K562 (cell line): ENCODE measurements at regions not wholly inside any gene's neighbourhood (a gene's known extent, or its start where the extent isn't known, plus 50 kb on each side); places are given as distances from the start of the nearest gene placed in this dataset.

ENCODE experiments used
- ATAC-seq: fragments of 200-7000 bp; cut with Tn5 transposase; 3 replicates; pipeline ENCODE4 v1.9.1; 2020; ENCODE audit warnings: moderate library complexity
- BruUV-seq: library from RNA; stranded (reverse); fragments of 400-500 nt; replicated peaks from 2 replicates; lab custom pipeline; 2021; lab: Mats Ljungman, UMichigan
- CTCF ChIA-PET: fragments of 300-600 bp; formaldehyde crosslinking; extraction: SDS; loops from one replicate; lab custom pipeline; 2021; ENCODE audit warnings: low intra/inter-chr PET ratio; lab: Yijun Ruan, JAX
- POLR2A ChIA-PET: fragments of 300-600, 350-650 bp; sonication (Branson Sonifier 250); formaldehyde crosslinking; extraction: SDS; loops from one replicate; lab custom pipeline; 2021; ENCODE audit warnings: antibody characterized with exemption, inconsistent platforms; lab: Yijun Ruan, JAX
- DNase-seq, 4 experiments: peaks; one replicate each; pipeline versions ENCODE4 v3.0.0 to v3.0.0-alpha.2; 2011 to 2018; ENCODE audit warnings: low spot score in 3 of 4, mixed read lengths in 3 of 4; ENCODE audit errors: extremely low read depth in 1 of 4
- FAIRE-seq: peaks from 2 replicates; lab custom pipeline; 2011; peaks lifted over from hg19 to GRCh38; lab: Jason Lieb, UNC
- H2AFZ ChIP-seq: 2 replicates; pipeline ENCODE4 v1.6.0; 2011; ENCODE audit warnings: low read depth, low read length, control low read depth, inconsistent platforms
- H3K27ac ChIP-seq: fragments of 200-600 bp; 3 replicates; pipeline ENCODE4 v1.8.0; 2011; ENCODE audit warnings: low read depth, mild to moderate bottlenecking, control low read depth, inconsistent platforms, low read length, moderate library complexity, mixed read lengths; ENCODE audit errors: extremely low read depth
- H3K27me3 ChIP-seq, 2 experiments: fragments of 300-600 bp in 1 of 2; 2 replicates in 1 of 2; 3 replicates in 1 of 2; pipeline versions ENCODE4 v1.6.0 to v1.8.0; 2011; ENCODE audit warnings: inconsistent platforms in 2 of 2, low read length in 2 of 2, mild to moderate bottlenecking in 1 of 2, mixed read lengths in 1 of 2, moderate library complexity in 1 of 2; ENCODE audit not compliant: control insufficient read depth in 2 of 2, insufficient read depth in 2 of 2
- H3K36me3 ChIP-seq: fragments of 300-600 bp; 3 replicates; pipeline ENCODE4 v1.8.0; 2011; ENCODE audit warnings: mild to moderate bottlenecking, low read length, inconsistent platforms; ENCODE audit not compliant: control insufficient read depth, insufficient read depth
- H3K4me1 ChIP-seq, 2 experiments: fragments of 200-600 bp in 1 of 2; replicated peaks in 1 of 2; 2 replicates in 1 of 2; 3 replicates in 1 of 2; pipeline versions ENCODE4 v1.5.1 to v1.8.0; 2011; ENCODE audit warnings: inconsistent platforms in 2 of 2, low read length in 2 of 2, mild to moderate bottlenecking in 1 of 2, mixed read lengths in 1 of 2, moderate library complexity in 1 of 2; ENCODE audit not compliant: control insufficient read depth in 2 of 2, insufficient read depth in 2 of 2
- H3K4me2 ChIP-seq: 2 replicates; pipeline ENCODE4 v1.6.1; 2011; ENCODE audit warnings: low read length, control low read depth, inconsistent platforms, mixed read lengths; ENCODE audit not compliant: insufficient read depth
- H3K4me3 ChIP-seq: fragments of 200-600 bp; sonication (generic), shearing (Covaris generic); 2 replicates; pipeline ENCODE4 v1.5.1; 2016; ENCODE audit warnings: control low read depth, inconsistent platforms
- H3K79me2 ChIP-seq: fragments of 200-600 bp; 3 replicates; pipeline ENCODE4 v1.8.0; 2011; ENCODE audit warnings: low read length, inconsistent platforms; ENCODE audit not compliant: control insufficient read depth, insufficient read depth
- H3K9ac ChIP-seq, 2 experiments: 2 replicates each; pipeline versions ENCODE4 v1.6.0 to v1.6.1; 2011; ENCODE audit warnings: low read depth in 2 of 2, low read length in 2 of 2, control low read depth in 1 of 2, inconsistent platforms in 1 of 2, mild to moderate bottlenecking in 1 of 2, mixed read lengths in 1 of 2; ENCODE audit not compliant: insufficient read depth in 1 of 2
- H3K9me1 ChIP-seq: one replicate; pipeline ENCODE4 v1.6.0; 2011; ENCODE audit warnings: inconsistent platforms, mild to moderate bottlenecking, low read length, moderate library complexity; ENCODE audit not compliant: control insufficient read depth, insufficient read depth
- H3K9me3 ChIP-seq: replicated peaks from 2 replicates; pipeline ENCODE4 v1.5.1; 2011; ENCODE audit warnings: low read depth, low read length, inconsistent platforms; ENCODE audit not compliant: control insufficient read depth, insufficient read depth
- H4K20me1 ChIP-seq: replicated peaks from 2 replicates; pipeline ENCODE4 v1.6.1; 2011; ENCODE audit warnings: low read length, inconsistent platforms, mixed read lengths; ENCODE audit not compliant: control insufficient read depth, insufficient read depth
- CREB5 ChIP-seq: fragments of 250-450 bp; sonication (Bioruptor Pico); IDR thresholded peaks from 2 replicates; pipeline ENCODE4 v1.5.0; 2020; ENCODE audit warnings: mild to moderate bottlenecking
- EWSR1 ChIP-seq: fragments of 450-650 bp; IDR thresholded peaks from 2 replicates; pipeline ENCODE4 v1.6.1; 2018; ENCODE audit warnings: borderline replicate concordance, mild to moderate bottlenecking, low read depth, moderate library complexity; ENCODE audit not compliant: partially characterized antibody
- KAT7 ChIP-seq: sonication (generic); formaldehyde crosslinking; IDR thresholded peaks from 2 replicates; pipeline ENCODE4 v1.8.0; 2022; ENCODE audit warnings: missing genetic modification reagents, mild to moderate bottlenecking, borderline replicate concordance
- KLF6 ChIP-seq: fragments of 250-450 bp; sonication (Bioruptor Pico); IDR thresholded peaks from 2 replicates; pipeline ENCODE4 v1.4.0; 2020; ENCODE audit warnings: mild to moderate bottlenecking, moderate library complexity, borderline replicate concordance
- MITF ChIP-seq: IDR thresholded peaks from 2 replicates; pipeline ENCODE4 v1.6.1; 2014; ENCODE audit warnings: antibody characterized with exemption
- RBM34 ChIP-seq: fragments of 200-400 bp; formaldehyde crosslinking; IDR thresholded peaks from 2 replicates; pipeline ENCODE4 v1.6.1; 2018; ENCODE audit warnings: low read length, borderline replicate concordance; ENCODE audit not compliant: insufficient read depth
- SIN3A ChIP-seq, 2 experiments: fragments of 150-350 bp in 1 of 2; IDR thresholded peaks; 2 replicates each; pipeline ENCODE4 v1.6.1; 2011 to 2016; ENCODE audit warnings: borderline replicate concordance in 2 of 2, low read depth in 2 of 2, low read length in 2 of 2, mild to moderate bottlenecking in 2 of 2, moderate library complexity in 2 of 2; ENCODE audit not compliant: control insufficient read depth in 1 of 2
- ZNF512 ChIP-seq: IDR thresholded peaks from 2 replicates; pipeline ENCODE4 v1.6.1; 2016; ENCODE audit warnings: missing genetic modification characterization, missing compliant biosample characterization
- ZNF77 ChIP-seq: fragments of 250-450 bp; sonication (Bioruptor Pico); IDR thresholded peaks from 2 replicates; pipeline ENCODE4 v1.5.0; 2020
- WGBS: fragments of 100-300 bp; shearing (Covaris generic); methylation state at CpG from one replicate; pipeline ENCODE4 v1.1.6; 2016; ENCODE audit warnings: low coverage, mixed read lengths; ENCODE audit not compliant: insufficient coverage; ENCODE audit errors: missing lambda C conversion rate; 5-methylcytosine and 5-hydroxymethylcytosine counted together
- in situ Hi-C: fragments of 300-500 bp; cut with MboI; formaldehyde crosslinking; loops from 4 replicates; pipeline ENCODE4 v1.15.0; 2018; ENCODE audit warnings: inconsistent platforms, mixed read lengths
- intact Hi-C: fragments of 100-400 bp; cut with micrococcal nuclease; formaldehyde crosslinking; loops from 2 replicates; pipeline ENCODE4 v1.14.2; 2022

GRCh38 chr2:204015118-204015843 is 78.7 kb downstream of the ICOS start:
- Histone ChIP-seq H4K20me1 (no peaks in the 10 kb centered on the region), H3K27me3 (no peaks in the 10 kb centered on the region), H2AFZ (no peak overlapping the region), H3K36me3 (no peaks in the 10 kb centered on the region), H3K9ac (no peak overlapping the region), H3K4me1 (no peaks in the 10 kb centered on the region), H3K4me2 (no peak overlapping the region), H3K79me2 (no peaks in the 10 kb centered on the region), H3K9me1 (no peaks in the 10 kb centered on the region), H3K27ac (no peak overlapping the region), H3K4me3 (no peak overlapping the region), H3K9me3 (no peaks in the 10 kb centered on the region)
- no peak for FAIRE-seq
- ChIA-PET CTCF (no interaction called here), POLR2A (no interaction called here)
- under 1% methylated on average over 8 of the region's 8 CpGs for WGBS
- no peak for DNase-seq
- intact Hi-C loops = no loop called here
- no peak for ATAC-seq
- in situ Hi-C loops = no loop called here
- no TSS peak for BruUV-seq
- TF ChIP-seq CREB5 (CRISPR knock-in tag) (no peak), KLF6 (CRISPR knock-in tag) (no peak), ZNF77 (no peak), KAT7 (CRISPR knock-in tag) (no peak), SIN3A (IDR thresholded peaks at IDR 0.05; ENCODE audit: borderline replicate concordance in 2 of 2, control insufficient read depth in 1 of 2, low read depth in 2 of 2, low read length in 2 of 2) (no peak), ZNF512 (tag) (no peak), MITF (no peak), RBM34 (no peak), EWSR1 (no peak)
